ENCODE measurements at regions not wholly inside any gene's neighbourhood (a gene's known extent, or its start where the extent isn't known, plus 50 kb on each side); places are given as distances from the start of the nearest gene placed in this dataset.

- Histone ChIP-seq H3K9ac (ENCODE audit: insufficient read depth in 1 of 2, low read depth in 2 of 2, low read length in 2 of 2) (no peak overlapping the region), H3K4me2 (ENCODE audit: insufficient read depth, low read length) (no peak overlapping the region), H3K27ac (ENCODE audit: extremely low read depth, low read depth, low read length) (no peak overlapping the region), H3K36me3 (ENCODE audit: control insufficient read depth, insufficient read depth, low read length) (no peaks in the 10 kb centered on the region), H4K20me1 (replicated peaks; ENCODE audit: control insufficient read depth, insufficient read depth, low read length) (no peaks in the 10 kb centered on the region), H3K9me3 (replicated peaks; ENCODE audit: control insufficient read depth, insufficient read depth, low read depth, low read length) (peaks cover 3% of the 10 kb centered on the region; the same call in 1 of the 2 replicates), H3K79me2 (ENCODE audit: control insufficient read depth, insufficient read depth, low read length) (no peaks in the 10 kb centered on the region), H3K27me3 (ENCODE audit: control insufficient read depth in 2 of 2, insufficient read depth in 2 of 2, low read length in 2 of 2) (no peaks in the 10 kb centered on the region), H3K9me1 (ENCODE audit: control insufficient read depth, insufficient read depth, low read length) (no peaks in the 10 kb centered on the region), H3K4me3 (no peak overlapping the region), H2AFZ (ENCODE audit: low read depth, low read length) (no peak overlapping the region), H3K4me1 (replicated peaks in 1 of 2; ENCODE audit: control insufficient read depth in 2 of 2, insufficient read depth in 2 of 2, low read length in 2 of 2) (no peaks in the 10 kb centered on the region)
- CTCF ChIA-PET (ENCODE audit: low intra/inter-chr PET ratio), result no interaction called here
- POLR2A ChIA-PET, result no interaction called here
- no peak for TF ChIP-seq FOXK1 (CRISPR knock-in tag; IDR thresholded peaks at IDR 0.05; ENCODE audit: borderline replicate concordance)
- no peak for TF ChIP-seq CBFA2T2 (conservative IDR thresholded peaks at IDR 0.05)
- TF ChIP-seq ZNF57 (CRISPR knock-in tag; IDR thresholded peaks at IDR 0.05), result no peak
- no peak for TF ChIP-seq GTF2E2 (tag; IDR thresholded peaks at IDR 0.05)
- TF ChIP-seq ZNF431 (CRISPR knock-in tag; IDR thresholded peaks at IDR 0.05), result no peak
- TF ChIP-seq E2F5 (CRISPR knock-in tag; IDR thresholded peaks at IDR 0.05), result no peak
- TF ChIP-seq CEBPB (tag; IDR thresholded peaks at IDR 0.05), result no peak
- ATAC-seq (no peak), DNase-seq (ENCODE audit: extremely low read depth in 1 of 4, low spot score in 3 of 4) (no peak), FAIRE-seq (no peak)
- no TSS peak for BruUV-seq (replicated peaks)
- in situ Hi-C loops (cut with MboI), result no loop called here
- intact Hi-C loops (cut with micrococcal nuclease), result no loop called here
- 7% methylated on average over 1 of the region's 1 CpG for WGBS (ENCODE audit: insufficient coverage, low coverage, missing lambda C conversion rate)
Observed at GRCh38 chr6:141029908-141030307, 1102.8 kb upstream of the GJE1 start.

Data from K562 (cell line).